A549 (cell line): ENCODE measurements at regions not wholly inside any gene's neighbourhood (a gene's known extent, or its start where the extent isn't known, plus 50 kb on each side); places are given as distances from the start of the nearest gene placed in this dataset.

ENCODE experiments used
- ATAC-seq, 2 experiments: fragments of 200-7000 bp in 1 of 2; fragments of >200 bp in 1 of 2; cut with Nextera tagmentation in 1 of 2; cut with Tn5 transposase in 1 of 2; 3 replicates each; pipeline versions ENCODE4 v1.8.0 to v1.9.1; 2018 to 2020; ENCODE audit warnings: mild to moderate bottlenecking in 1 of 2, moderate library complexity in 1 of 2
- CTCF ChIA-PET: fragments of 300-600 bp; sonication (Branson Sonifier 250); formaldehyde crosslinking; extraction: SDS; loops from one replicate; lab custom pipeline; 2021; ENCODE audit warnings: antibody characterized with exemption, inconsistent platforms; lab: Yijun Ruan, JAX
- POLR2A ChIA-PET: fragments of 350-600 bp; formaldehyde crosslinking; extraction: SDS; loops from one replicate; lab custom pipeline; 2021; ENCODE audit warnings: antibody characterized with exemption, inconsistent platforms; lab: Yijun Ruan, JAX
- DNase-seq, 2 experiments: peaks; one replicate each; pipeline versions ENCODE4 v3.0.0 to v3.0.0-alpha.2; 2011 to 2016; ENCODE audit warnings: low read depth in 1 of 2, low spot score in 1 of 2
- FAIRE-seq: peaks from 2 replicates; lab custom pipeline; 2011; peaks lifted over from hg19 to GRCh38; lab: Jason Lieb, UNC
- H3K27ac ChIP-seq, 2 experiments: fragments of >200 bp; sonication (Bioruptor Twin); formaldehyde crosslinking; 3 replicates each; pipeline ENCODE4 v1.5.1; 2016 to 2017
- H3K4me1 ChIP-seq: fragments of >200 bp; sonication (Bioruptor Twin); formaldehyde crosslinking; 3 replicates; pipeline ENCODE4 v1.6.1; 2016
- H3K4me2 ChIP-seq: fragments of >200 bp; sonication (Bioruptor Twin); formaldehyde crosslinking; 3 replicates; pipeline ENCODE4 v1.6.1; 2016
- H3K4me3 ChIP-seq: fragments of >200 bp; sonication (Bioruptor Twin); formaldehyde crosslinking; 3 replicates; pipeline ENCODE4 v1.5.1; 2016
- H3K9me3 ChIP-seq: fragments of >200 bp; sonication (Bioruptor Twin); formaldehyde crosslinking; 3 replicates; pipeline ENCODE4 v1.6.1; 2016
- BHLHE40 ChIP-seq: IDR thresholded peaks from 2 replicates; pipeline ENCODE4 v1.6.1; 2012; ENCODE audit warnings: low read depth, low read length, inconsistent platforms
- CEBPB ChIP-seq, 2 experiments: fragments of >200 bp in 1 of 2; sonication (Bioruptor Twin) in 1 of 2; formaldehyde crosslinking in 1 of 2; IDR thresholded peaks; 2 replicates each; pipeline ENCODE4 v1.6.1; 2012 to 2016
- CHD4 ChIP-seq: fragments of 200-600 bp; sonication (generic); IDR thresholded peaks from 2 replicates; pipeline ENCODE4 v1.6.1; 2016; ENCODE audit warnings: antibody characterized with exemption, mild to moderate bottlenecking, borderline replicate concordance
- CTCF ChIP-seq: fragments of >200 bp; sonication (Bioruptor Twin); formaldehyde crosslinking; IDR thresholded peaks from 3 replicates; pipeline ENCODE4 v1.5.1; 2016
- E2F6 ChIP-seq: IDR thresholded peaks from 2 replicates; pipeline ENCODE4 v1.6.1; 2012; ENCODE audit warnings: low read depth, borderline replicate concordance
- EHF ChIP-seq: fragments of 250-450 bp; sonication (Bioruptor Pico); IDR thresholded peaks from 2 replicates; pipeline ENCODE4 v1.5.0; 2020; ENCODE audit warnings: mild to moderate bottlenecking
- EHMT2 ChIP-seq: fragments of 200-600 bp; sonication (generic); IDR thresholded peaks from 2 replicates; pipeline ENCODE4 v1.6.1; 2016; ENCODE audit warnings: antibody characterized with exemption, low read depth, mild to moderate bottlenecking, moderate library complexity
- ESRRA ChIP-seq: fragments of 150-350 bp; IDR thresholded peaks from 2 replicates; pipeline ENCODE4 v1.6.1; 2014; ENCODE audit warnings: mild to moderate bottlenecking, low read length, borderline replicate concordance
- FOXS1 ChIP-seq: fragments of 250-450 bp; sonication (Bioruptor Pico); IDR thresholded peaks from 2 replicates; pipeline ENCODE4 v1.5.0; 2020; ENCODE audit warnings: mild to moderate bottlenecking, moderate library complexity
- HOXB13 ChIP-seq: fragments of 250-450 bp; sonication (Bioruptor Pico); IDR thresholded peaks from 2 replicates; pipeline ENCODE4 v1.5.0; 2020; ENCODE audit warnings: low read depth, mild to moderate bottlenecking, moderate library complexity
- HOXB5 ChIP-seq: fragments of 250-450 bp; sonication (Bioruptor Pico); IDR thresholded peaks from 2 replicates; pipeline ENCODE4 v1.5.0; 2020; ENCODE audit warnings: mild to moderate bottlenecking, moderate library complexity
- JUN ChIP-seq, 2 experiments: fragments of >200 bp; sonication (Bioruptor Twin); formaldehyde crosslinking; IDR thresholded peaks; 2 replicates in 1 of 2; 3 replicates in 1 of 2; pipeline ENCODE4 v1.6.1; 2016 to 2017
- MAFK ChIP-seq: fragments of 450-650 bp; IDR thresholded peaks from 2 replicates; pipeline ENCODE4 v1.6.1; 2014; ENCODE audit not compliant: partially characterized antibody
- MAX ChIP-seq: IDR thresholded peaks from 2 replicates; pipeline ENCODE4 v1.6.1; 2012
- MAZ ChIP-seq: fragments of 150-350 bp; IDR thresholded peaks from 2 replicates; pipeline ENCODE4 v1.6.1; 2014; ENCODE audit warnings: antibody characterized with exemption, low read depth, low read length, borderline replicate concordance
- MYC ChIP-seq: IDR thresholded peaks from 2 replicates; pipeline ENCODE4 v1.6.1; 2012; ENCODE audit warnings: mild to moderate bottlenecking, inconsistent platforms, low read length, improper control_type of control experiment, borderline replicate concordance
- NPAS2 ChIP-seq: fragments of 250-450 bp; sonication (Bioruptor Pico); IDR thresholded peaks from 2 replicates; pipeline ENCODE4 v1.8.0; 2022; ENCODE audit warnings: mild to moderate bottlenecking, moderate library complexity, borderline replicate concordance
- NR3C1 ChIP-seq: fragments of >200 bp; sonication (Bioruptor Twin); formaldehyde crosslinking; IDR thresholded peaks from 3 replicates; pipeline ENCODE4 v1.6.1; 2017
- PHF8 ChIP-seq: fragments of 200-600 bp; sonication (generic); IDR thresholded peaks from 2 replicates; pipeline ENCODE4 v1.6.1; 2016; ENCODE audit warnings: low read depth, mild to moderate bottlenecking, antibody characterized with exemption, moderate library complexity, borderline replicate concordance
- POLR2AphosphoS2 ChIP-seq: conservative IDR thresholded peaks from 2 replicates; pipeline ENCODE4 v1.6.1; 2012; ENCODE audit warnings: low read length, improper control_type of control experiment, inconsistent platforms
- RAD21 ChIP-seq, 2 experiments: fragments of >200 bp in 1 of 2; sonication (Bioruptor Twin) in 1 of 2; formaldehyde crosslinking in 1 of 2; IDR thresholded peaks in 1 of 2; conservative IDR thresholded peaks in 1 of 2; 2 replicates in 1 of 2; 3 replicates in 1 of 2; pipeline ENCODE4 v1.6.1; 2012 to 2018; ENCODE audit warnings: inconsistent platforms in 1 of 2
- RARB ChIP-seq: fragments of 250-450 bp; sonication (Bioruptor Pico); IDR thresholded peaks from 2 replicates; pipeline ENCODE4 v1.8.0; 2021; ENCODE audit warnings: mild to moderate bottlenecking, moderate library complexity
- REST ChIP-seq: fragments of 200-600 bp; sonication (generic); IDR thresholded peaks from 2 replicates; pipeline ENCODE4 v1.6.1; 2016; ENCODE audit warnings: antibody characterized with exemption, mild to moderate bottlenecking, moderate library complexity
- SMC3 ChIP-seq: fragments of >200 bp; sonication (Bioruptor Twin); formaldehyde crosslinking; IDR thresholded peaks from 3 replicates; pipeline ENCODE4 v1.6.1; 2018; ENCODE audit warnings: inconsistent platforms
- TFCP2L1 ChIP-seq: fragments of 250-450 bp; sonication (Bioruptor Pico); IDR thresholded peaks from 2 replicates; pipeline ENCODE4 v1.5.0; 2021; ENCODE audit warnings: mild to moderate bottlenecking
- USF2 ChIP-seq: fragments of 450-650 bp; IDR thresholded peaks from 2 replicates; pipeline ENCODE4 v1.6.1; 2014; ENCODE audit warnings: antibody characterized with exemption
- ZC3H11A ChIP-seq: fragments of 450-650 bp; IDR thresholded peaks from 2 replicates; pipeline ENCODE4 v1.6.1; 2014; ENCODE audit warnings: antibody characterized with exemption, mild to moderate bottlenecking
- ZNF302 ChIP-seq: fragments of 250-450 bp; sonication (Bioruptor Pico); IDR thresholded peaks from 2 replicates; pipeline ENCODE4 v1.9.0; 2021; ENCODE audit warnings: inconsistent platforms, mild to moderate bottlenecking, moderate library complexity
- WGBS: methylation state at CpG from one replicate; pipeline ENCODE4 v1.1.6; 2017; ENCODE audit errors: missing lambda C conversion rate; 5-methylcytosine and 5-hydroxymethylcytosine counted together

- 73% methylated on average over 5 of the region's 5 CpGs for WGBS
- H3K4me2 ChIP-seq: no peak overlapping the region
- DNase-seq: no peak
- TF ChIP-seq MAX (no peak), ZNF302 (CRISPR knock-in tag) (no peak), BHLHE40 (no peak), NR3C1 (no peak), EHMT2 (no peak), EHF (CRISPR knock-in tag) (no peak), HOXB5 (CRISPR knock-in tag) (no peak), NPAS2 (CRISPR knock-in tag) (no peak), E2F6 (no peak), RARB (CRISPR knock-in tag) (no peak), CEBPB (IDR thresholded peaks at IDR 0.05) (no peak)
- TF ChIP-seq, all 56 proteins: peak for 0
- FAIRE-seq: no peak
- no peak overlapping the region for H3K4me3 ChIP-seq
- no peaks in the 10 kb centered on the region for H3K9me3 ChIP-seq
- CTCF ChIA-PET: interaction anchor here (1.4 to 2.3 kb wide), 2 partner anchors 10 to 164 kb away, joined by 3 to 7 read pairs; no protein-coding TSS in a partner anchor
- POLR2A ChIA-PET: no interaction called here
- no peak overlapping the region for H3K27ac ChIP-seq
- no peak for ATAC-seq
- peaks cover 4% of the 10 kb centered on the region; the same call in 1 of the 3 replicates for H3K4me1 ChIP-seq
Observed at GRCh38 chr5:68450245-68450852, 234.8 kb downstream of the PIK3R1 start.

GRCh38 chr5:68452286-68452685 lies 236.7 kb downstream of the PIK3R1 start:
- DNase-seq (no peak), ATAC-seq (no peak)
- H3K4me2 ChIP-seq: no peak overlapping the region
- POLR2A ChIA-PET: no interaction called here
- TF ChIP-seq USF2 (no peak), REST (no peak), MAFK (peak; percentile 53)
- TF ChIP-seq, all 56 proteins: peak for 1
- FAIRE-seq: no peak
- 77% methylated on average over 3 of the region's 3 CpGs for WGBS
- Histone ChIP-seq H3K4me1 (peaks cover 19% of the 10 kb centered on the region), H3K9me3 (no peaks in the 10 kb centered on the region), H3K4me3 (no peak overlapping the region), H3K27ac (0 out of 6 replicates have a peak overlapping the region, but pooled peaks of 1 of the 2 experiments have one; percentile 38)
- CTCF ChIA-PET: interaction anchor here (0.7 to 2.3 kb wide), 2 partner anchors 8 to 9 kb away, joined by 3 to 7 read pairs; no protein-coding TSS in a partner anchor

- DNase-seq (no peak), FAIRE-seq (no peak), ATAC-seq (no peak)
- H3K27ac ChIP-seq: no peak overlapping the region
- ChIA-PET POLR2A (no interaction called here), CTCF (no interaction called here)
- H3K9me3 ChIP-seq: no peaks in the 10 kb centered on the region
- 35% methylated on average over 3 of the region's 3 CpGs for WGBS
- peaks cover 30% of the 10 kb centered on the region for H3K4me1 ChIP-seq
- no peak overlapping the region for H3K4me2 ChIP-seq
- no peak overlapping the region for H3K4me3 ChIP-seq
- TF ChIP-seq ESRRA (no peak), RAD21 (conservative IDR thresholded peaks at IDR 0.05 in 1 of 2, IDR thresholded peaks at IDR 0.05 in 1 of 2) (no peak), ZC3H11A (no peak), CHD4 (no peak), CTCF (no peak), HOXB13 (CRISPR knock-in tag) (no peak), SMC3 (no peak), TFCP2L1 (no peak), JUN (IDR thresholded peaks at IDR 0.05) (no peak), ZNF302 (CRISPR knock-in tag) (no peak), MAZ (no peak), POLR2AphosphoS2 (no peak), PHF8 (no peak), FOXS1 (no peak), MYC (no peak)
Observed at GRCh38 chr5:68454172-68454571, 238.6 kb downstream of the PIK3R1 start.
